Gastrocnemius medialis (tissue), 4 donors: ENCODE measurements at regions not wholly inside any gene's neighbourhood (a gene's known extent, or its start where the extent isn't known, plus 50 kb on each side); places are given as distances from the start of the nearest gene placed in this dataset.

Source experiments
- POLR2A ChIP-seq, 2 donors: fragments of 450-650 bp; IDR thresholded peaks; one replicate each; pipeline ENCODE4 v1.6.1; 2017; ENCODE audit warnings: antibody characterized with exemption in 2 of 2, mild to moderate bottlenecking in 2 of 2, moderate library complexity in 2 of 2
- TF ChIP-seq, protein P1 (sequence below), 5 experiments: fragments of 450-650 bp in 3 of 5; fragments of 200-600 bp in 2 of 5; sonication (generic) in 2 of 5; IDR thresholded peaks in 4 of 5; conservative IDR thresholded peaks in 1 of 5; 1 replicate in 4 of 5; 2 replicates in 1 of 5; pipeline ENCODE4 v1.5.1; 2016 to 2019; ENCODE audit warnings: antibody characterized with exemption in 5 of 5, mild to moderate bottlenecking in 3 of 5, moderate library complexity in 3 of 5

DNA sequence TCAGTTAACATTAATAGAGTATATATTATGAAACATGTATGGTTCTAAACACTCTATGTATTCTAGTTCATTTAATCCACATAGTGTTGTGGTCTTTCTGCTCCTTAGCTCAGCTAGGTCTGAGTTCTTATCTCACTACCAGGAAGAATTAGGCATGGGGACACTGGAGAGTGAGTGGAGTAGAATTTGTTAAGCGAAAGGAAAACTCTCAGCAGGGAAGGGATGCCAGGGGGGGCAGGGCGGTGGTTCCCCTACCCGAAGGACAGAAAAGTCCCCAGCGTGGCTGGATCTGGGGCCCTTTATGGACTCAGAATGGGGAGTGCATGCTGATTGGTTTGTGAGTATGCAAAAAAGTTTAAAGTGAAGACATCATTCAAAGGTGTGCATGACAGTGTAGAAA, 727.5 kb downstream of the TBC1D32 start:
- TF ChIP-seq, protein P1, sequence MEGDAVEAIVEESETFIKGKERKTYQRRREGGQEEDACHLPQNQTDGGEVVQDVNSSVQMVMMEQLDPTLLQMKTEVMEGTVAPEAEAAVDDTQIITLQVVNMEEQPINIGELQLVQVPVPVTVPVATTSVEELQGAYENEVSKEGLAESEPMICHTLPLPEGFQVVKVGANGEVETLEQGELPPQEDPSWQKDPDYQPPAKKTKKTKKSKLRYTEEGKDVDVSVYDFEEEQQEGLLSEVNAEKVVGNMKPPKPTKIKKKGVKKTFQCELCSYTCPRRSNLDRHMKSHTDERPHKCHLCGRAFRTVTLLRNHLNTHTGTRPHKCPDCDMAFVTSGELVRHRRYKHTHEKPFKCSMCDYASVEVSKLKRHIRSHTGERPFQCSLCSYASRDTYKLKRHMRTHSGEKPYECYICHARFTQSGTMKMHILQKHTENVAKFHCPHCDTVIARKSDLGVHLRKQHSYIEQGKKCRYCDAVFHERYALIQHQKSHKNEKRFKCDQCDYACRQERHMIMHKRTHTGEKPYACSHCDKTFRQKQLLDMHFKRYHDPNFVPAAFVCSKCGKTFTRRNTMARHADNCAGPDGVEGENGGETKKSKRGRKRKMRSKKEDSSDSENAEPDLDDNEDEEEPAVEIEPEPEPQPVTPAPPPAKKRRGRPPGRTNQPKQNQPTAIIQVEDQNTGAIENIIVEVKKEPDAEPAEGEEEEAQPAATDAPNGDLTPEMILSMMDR (IDR thresholded peaks at IDR 0.05 in 4 of 5, conservative IDR thresholded peaks at IDR 0.05 in 1 of 5), result no peak
- TF ChIP-seq POLR2A (IDR thresholded peaks at IDR 0.05), result no peak
